ENCODE measurements at regions not wholly inside any gene's neighbourhood (a gene's known extent, or its start where the extent isn't known, plus 50 kb on each side); places are given as distances from the start of the nearest gene placed in this dataset.

GRCh38 chr13:64540976-64541375 is 2689.2 kb downstream of the PCDH9 start:
- TF ChIP-seq, protein P1, sequence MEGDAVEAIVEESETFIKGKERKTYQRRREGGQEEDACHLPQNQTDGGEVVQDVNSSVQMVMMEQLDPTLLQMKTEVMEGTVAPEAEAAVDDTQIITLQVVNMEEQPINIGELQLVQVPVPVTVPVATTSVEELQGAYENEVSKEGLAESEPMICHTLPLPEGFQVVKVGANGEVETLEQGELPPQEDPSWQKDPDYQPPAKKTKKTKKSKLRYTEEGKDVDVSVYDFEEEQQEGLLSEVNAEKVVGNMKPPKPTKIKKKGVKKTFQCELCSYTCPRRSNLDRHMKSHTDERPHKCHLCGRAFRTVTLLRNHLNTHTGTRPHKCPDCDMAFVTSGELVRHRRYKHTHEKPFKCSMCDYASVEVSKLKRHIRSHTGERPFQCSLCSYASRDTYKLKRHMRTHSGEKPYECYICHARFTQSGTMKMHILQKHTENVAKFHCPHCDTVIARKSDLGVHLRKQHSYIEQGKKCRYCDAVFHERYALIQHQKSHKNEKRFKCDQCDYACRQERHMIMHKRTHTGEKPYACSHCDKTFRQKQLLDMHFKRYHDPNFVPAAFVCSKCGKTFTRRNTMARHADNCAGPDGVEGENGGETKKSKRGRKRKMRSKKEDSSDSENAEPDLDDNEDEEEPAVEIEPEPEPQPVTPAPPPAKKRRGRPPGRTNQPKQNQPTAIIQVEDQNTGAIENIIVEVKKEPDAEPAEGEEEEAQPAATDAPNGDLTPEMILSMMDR (IDR thresholded peaks at IDR 0.05; ENCODE audit: insufficient read depth, low read length, poor library complexity, severe bottlenecking), result no peak
- TF ChIP-seq EZH2phosphoT487 (conservative IDR thresholded peaks at IDR 0.05; ENCODE audit: low read length), result no peak

Data from SU-DHL-6 (cell line).